ENCODE measurements at regions not wholly inside any gene's neighbourhood (a gene's known extent, or its start where the extent isn't known, plus 50 kb on each side); places are given as distances from the start of the nearest gene placed in this dataset.

- TF ChIP-seq NKRF (IDR thresholded peaks at IDR 0.05; ENCODE audit: borderline replicate concordance), result no peak
- TF ChIP-seq NFIX (CRISPR knock-in tag; IDR thresholded peaks at IDR 0.05; ENCODE audit: low read depth), result no peak
These were observed 52.6 kb upstream of the MAFB start (continued) for GRCh38 chr20:40741507-40742106.

- no peaks in the 10 kb centered on the region for H3K4me1 ChIP-seq (replicated peaks in 1 of 2; ENCODE audit: control insufficient read depth in 2 of 2, insufficient read depth in 2 of 2, low read length in 2 of 2)
- intact Hi-C loops (cut with micrococcal nuclease) (no loop called here), in situ Hi-C loops (cut with MboI) (no loop called here)
- no peak overlapping the region for H3K4me2 ChIP-seq (ENCODE audit: insufficient read depth, low read length)
- H3K9ac ChIP-seq (ENCODE audit: insufficient read depth in 1 of 2, low read depth in 2 of 2, low read length in 2 of 2), result no peak overlapping the region
- H3K9me3 ChIP-seq (replicated peaks; ENCODE audit: control insufficient read depth, insufficient read depth, low read depth, low read length), result no peaks in the 10 kb centered on the region
- H3K27ac ChIP-seq (ENCODE audit: extremely low read depth, low read depth, low read length), result no peak overlapping the region
- H3K79me2 ChIP-seq (ENCODE audit: control insufficient read depth, insufficient read depth, low read length), result no peaks in the 10 kb centered on the region
- POLR2A ChIA-PET, result interaction anchor here (0.7 kb wide), 1 partner anchor 16 kb away, joined by 3 read pairs; no protein-coding TSS in a partner anchor
- no TSS peak for BruUV-seq (replicated peaks)
- CTCF ChIA-PET (ENCODE audit: low intra/inter-chr PET ratio), result no interaction called here
- 0% methylated on average over 8 of the region's 8 CpGs for WGBS (ENCODE audit: insufficient coverage, low coverage, missing lambda C conversion rate)
- H2AFZ ChIP-seq (ENCODE audit: low read depth, low read length), result no peak overlapping the region
- no peak for DNase-seq (ENCODE audit: extremely low read depth in 1 of 4, low spot score in 3 of 4)
- no peaks in the 10 kb centered on the region for H3K9me1 ChIP-seq (ENCODE audit: control insufficient read depth, insufficient read depth, low read length)
- H3K27me3 ChIP-seq (ENCODE audit: control insufficient read depth in 2 of 2, insufficient read depth in 2 of 2, low read length in 2 of 2), result peaks cover 5 to 19% of the 10 kb centered on the region in 2 experiments; a peak in 3 of 5 replicates
- TF ChIP-seq POLR2A (conservative IDR thresholded peaks at IDR 0.05) (no peak), EWSR1 (IDR thresholded peaks at IDR 0.05; ENCODE audit: borderline replicate concordance, low read depth, partially characterized antibody) (no peak), SIN3A (IDR thresholded peaks at IDR 0.05; ENCODE audit: borderline replicate concordance in 2 of 2, control insufficient read depth in 1 of 2, low read depth in 2 of 2, low read length in 2 of 2) (no peak), ZBTB34 (CRISPR knock-in tag; IDR thresholded peaks at IDR 0.05) (no peak), ZC3H8 (IDR thresholded peaks at IDR 0.05) (no peak), ZNF589 (CRISPR knock-in tag; IDR thresholded peaks at IDR 0.05; ENCODE audit: low read depth) (no peak), ZNF263 (CRISPR knock-in tag; IDR thresholded peaks at IDR 0.05; ENCODE audit: borderline replicate concordance) (no peak), DMBX1 (CRISPR knock-in tag; IDR thresholded peaks at IDR 0.05; ENCODE audit: borderline replicate concordance) (no peak), ZNF75A (CRISPR knock-in tag; IDR thresholded peaks at IDR 0.05) (no peak), OTX1 (CRISPR knock-in tag; IDR thresholded peaks at IDR 0.05) (no peak), ETV5 (CRISPR knock-in tag; IDR thresholded peaks at IDR 0.05; ENCODE audit: low read depth) (no peak), NUFIP1 (IDR thresholded peaks at IDR 0.05; ENCODE audit: partially characterized antibody) (no peak), ZNF197 (CRISPR knock-in tag; IDR thresholded peaks at IDR 0.05; ENCODE audit: low read depth) (no peak), CHCHD3 (CRISPR knock-in tag; IDR thresholded peaks at IDR 0.05) (no peak), ZNF124 (CRISPR knock-in tag; IDR thresholded peaks at IDR 0.05) (no peak), IFI16 (CRISPR knock-in tag; IDR thresholded peaks at IDR 0.05) (no peak)
- H4K20me1 ChIP-seq (replicated peaks; ENCODE audit: control insufficient read depth, insufficient read depth, low read length), result peaks cover 3% of the 10 kb centered on the region; the same call in 1 of the 2 replicates
- H3K36me3 ChIP-seq (ENCODE audit: control insufficient read depth, insufficient read depth, low read length), result no peaks in the 10 kb centered on the region
- no peak for FAIRE-seq
- no peak for ATAC-seq
- no peak overlapping the region for H3K4me3 ChIP-seq
These were observed 54.2 kb upstream of the MAFB start for GRCh38 chr20:40743141-40743775.

Measured in K562 (cell line).